Body of pancreas (tissue), 4 donors: ENCODE measurements at regions not wholly inside any gene's neighbourhood (a gene's known extent, or its start where the extent isn't known, plus 50 kb on each side); places are given as distances from the start of the nearest gene placed in this dataset.

Experiments used
- ATAC-seq: fragments of 150-250 bp; one replicate; pipeline ENCODE4 v1.9.1; 2016
- DNase-seq, 4 donors: peaks; one replicate each; pipeline ENCODE4 v3.0.0-alpha.2; 2019
- H3K27ac ChIP-seq, 4 donors: fragments of 200-600 bp; sonication (generic); 1 replicate in 3 of 4; 2 replicates in 1 of 4; pipeline versions ENCODE4 v1.5.1 to v1.6.1; 2016 to 2019; ENCODE audit warnings: mild to moderate bottlenecking in 1 of 4, mixed read lengths in 1 of 4, moderate library complexity in 1 of 4
- H3K27me3 ChIP-seq, 2 donors: fragments of 200-600 bp; sonication (generic); one replicate each; pipeline ENCODE4 v1.6.0; 2016; ENCODE audit warnings: mild to moderate bottlenecking in 1 of 2
- H3K36me3 ChIP-seq, 2 donors: fragments of 200-600 bp; sonication (generic); replicated peaks in 1 of 2; 2 replicates each; pipeline ENCODE4 v1.5.1; 2016; ENCODE audit warnings: low read depth in 2 of 2; ENCODE audit not compliant: insufficient read depth in 1 of 2
- H3K4me1 ChIP-seq: fragments of 200-600 bp; sonication (generic); one replicate; pipeline ENCODE4 v1.6.0; 2016
- H3K4me3 ChIP-seq, 2 donors: fragments of 200-600 bp; sonication (generic); 1 replicate in 1 of 2; 2 replicates in 1 of 2; pipeline ENCODE4 v1.5.1; 2016 to 2019
- H3K9me3 ChIP-seq, 3 donors: fragments of 200-600 bp; sonication (generic); 1 replicate in 2 of 3; 2 replicates in 1 of 3; pipeline ENCODE4 v1.5.1; 2016
- POLR2A ChIP-seq, 3 donors: fragments of 450-650 bp; IDR thresholded peaks; one replicate each; pipeline ENCODE4 v1.6.1; 2016; ENCODE audit warnings: antibody characterized with exemption in 3 of 3, mild to moderate bottlenecking in 2 of 3
- WGBS, 2 donors: methylation state at CpG; one replicate each; pipeline ENCODE4 v1.1.5; 2017; 5-methylcytosine and 5-hydroxymethylcytosine counted together
- intact Hi-C: fragments of 100-400 bp; cut with DNase I; formaldehyde crosslinking; loops from one replicate; pipeline ENCODE4 v1.15.1; 2023
- TF ChIP-seq, protein P1 (sequence below), 7 experiments: fragments of 450-650 bp in 4 of 7; fragments of 200-600 bp in 3 of 7; sonication (generic) in 3 of 7; IDR thresholded peaks; one replicate each; pipeline ENCODE4 v1.5.1; 2016 to 2019; ENCODE audit warnings: antibody characterized with exemption in 7 of 7

GRCh38 chr4:89434364-89434988 is 126.9 kb upstream of the GPRIN3 start:
- no peaks in the 10 kb centered on the region for H3K27me3 ChIP-seq
- WGBS, 2 donors: 41 to 45% methylated on average over 3 of the region's 3 CpGs
- H3K27ac ChIP-seq: no peak overlapping the region
- H3K4me1 ChIP-seq: no peaks in the 10 kb centered on the region
- no peaks in the 10 kb centered on the region for H3K9me3 ChIP-seq
- H3K36me3 ChIP-seq: no peaks in the 10 kb centered on the region
- ATAC-seq (peak; percentile 81), DNase-seq (peak in 1 of 4 donors; percentile 7)
- intact Hi-C loops: loop anchor here (10.0 kb wide), 1 partner anchor 270 kb away; no protein-coding TSS in a partner anchor
- H3K4me3 ChIP-seq: no peak overlapping the region
- TF ChIP-seq, protein P1, sequence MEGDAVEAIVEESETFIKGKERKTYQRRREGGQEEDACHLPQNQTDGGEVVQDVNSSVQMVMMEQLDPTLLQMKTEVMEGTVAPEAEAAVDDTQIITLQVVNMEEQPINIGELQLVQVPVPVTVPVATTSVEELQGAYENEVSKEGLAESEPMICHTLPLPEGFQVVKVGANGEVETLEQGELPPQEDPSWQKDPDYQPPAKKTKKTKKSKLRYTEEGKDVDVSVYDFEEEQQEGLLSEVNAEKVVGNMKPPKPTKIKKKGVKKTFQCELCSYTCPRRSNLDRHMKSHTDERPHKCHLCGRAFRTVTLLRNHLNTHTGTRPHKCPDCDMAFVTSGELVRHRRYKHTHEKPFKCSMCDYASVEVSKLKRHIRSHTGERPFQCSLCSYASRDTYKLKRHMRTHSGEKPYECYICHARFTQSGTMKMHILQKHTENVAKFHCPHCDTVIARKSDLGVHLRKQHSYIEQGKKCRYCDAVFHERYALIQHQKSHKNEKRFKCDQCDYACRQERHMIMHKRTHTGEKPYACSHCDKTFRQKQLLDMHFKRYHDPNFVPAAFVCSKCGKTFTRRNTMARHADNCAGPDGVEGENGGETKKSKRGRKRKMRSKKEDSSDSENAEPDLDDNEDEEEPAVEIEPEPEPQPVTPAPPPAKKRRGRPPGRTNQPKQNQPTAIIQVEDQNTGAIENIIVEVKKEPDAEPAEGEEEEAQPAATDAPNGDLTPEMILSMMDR (IDR thresholded peaks at IDR 0.05): peak; percentile 58 to 92 (median 88)
- no peak for TF ChIP-seq POLR2A (IDR thresholded peaks at IDR 0.05)

DNA sequence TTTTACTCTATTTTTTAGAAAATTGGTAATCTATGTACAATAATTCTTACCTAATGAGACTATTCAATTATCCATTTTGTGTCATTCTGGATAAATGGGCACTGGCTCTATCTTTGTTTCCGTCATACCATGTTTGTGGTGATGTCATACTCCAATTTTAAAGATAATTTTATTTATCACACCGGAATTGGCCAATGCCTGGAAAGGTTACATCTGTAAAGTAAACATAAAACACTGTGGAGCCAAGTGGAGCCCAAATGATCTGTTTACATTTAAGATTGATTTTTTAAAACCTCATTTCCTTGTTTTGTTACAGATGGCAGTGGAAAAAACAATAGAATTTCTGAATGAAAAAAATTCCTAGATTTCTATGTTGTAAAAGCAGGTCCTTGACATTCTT is 120.2 kb upstream of the GPRIN3 start:
- Histone ChIP-seq H3K9me3 (no peaks in the 10 kb centered on the region), H3K4me3 (no peak overlapping the region), H3K36me3 (no peaks in the 10 kb centered on the region), H3K4me1 (peaks cover 6% of the 10 kb centered on the region), H3K27ac (peak overlapping the region in 1 of 4 donors; percentile 46), H3K27me3 (no peaks in the 10 kb centered on the region)
- ATAC-seq: peak; percentile 94
- DNase-seq: peak in 2 of 4 donors; percentile 11 to 67
- WGBS, 2 donors: 12 to 15% methylated on average over 2 of the region's 2 CpGs
- no peak for TF ChIP-seq POLR2A (IDR thresholded peaks at IDR 0.05)
- TF ChIP-seq, protein P1 (IDR thresholded peaks at IDR 0.05): no peak
- intact Hi-C loops: no loop called here

DNA sequence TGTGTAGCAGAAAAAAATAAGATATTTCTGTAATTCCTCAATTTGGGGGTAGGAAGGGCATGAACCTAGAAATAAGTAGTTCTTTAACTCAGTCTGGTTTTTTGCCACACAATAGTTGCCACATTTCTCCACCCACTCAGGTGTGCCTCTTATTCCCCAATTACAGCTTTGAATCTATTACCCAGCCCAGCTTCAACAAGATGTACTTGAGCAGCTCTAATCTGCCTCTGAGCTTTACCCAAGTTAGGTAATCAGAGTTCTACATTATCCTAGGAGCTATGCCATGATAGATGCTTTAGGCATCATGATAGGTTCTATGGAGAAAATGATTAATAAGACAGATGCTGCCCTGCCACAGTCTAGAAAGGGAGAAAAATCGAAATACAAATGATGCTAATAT is 117.4 kb upstream of the GPRIN3 start:
- ATAC-seq (no peak), DNase-seq (no peak)
- 66 to 68% methylated on average over 1 of the region's 1 CpG for WGBS, 2 donors
- H3K4me1 ChIP-seq: peaks cover 6% of the 10 kb centered on the region
- H3K9me3 ChIP-seq: no peaks in the 10 kb centered on the region
- no peak overlapping the region for H3K4me3 ChIP-seq
- no peaks in the 10 kb centered on the region for H3K36me3 ChIP-seq
- TF ChIP-seq, protein P1 (IDR thresholded peaks at IDR 0.05): no peak
- no peak for TF ChIP-seq POLR2A (IDR thresholded peaks at IDR 0.05)
- no peak overlapping the region for H3K27ac ChIP-seq
- intact Hi-C loops: no loop called here
- H3K27me3 ChIP-seq: no peaks in the 10 kb centered on the region

GRCh38 chr4:89422441-89422990 is 114.9 kb upstream of the GPRIN3 start:
- Histone ChIP-seq H3K4me1 (no peaks in the 10 kb centered on the region), H3K27me3 (no peaks in the 10 kb centered on the region), H3K36me3 (no peaks in the 10 kb centered on the region), H3K4me3 (no peak overlapping the region), H3K27ac (no peak overlapping the region), H3K9me3 (no peaks in the 10 kb centered on the region)
- TF ChIP-seq, protein P1 (IDR thresholded peaks at IDR 0.05): no peak
- TF ChIP-seq POLR2A (IDR thresholded peaks at IDR 0.05): no peak
- intact Hi-C loops: no loop called here
- 95% methylated on average over 3 of the region's 3 CpGs for WGBS, 2 donors
- DNase-seq (no peak), ATAC-seq (no peak)

GRCh38 chr4:89420507-89420906 is 112.9 kb upstream of the GPRIN3 start:
- Histone ChIP-seq H3K4me3 (no peak overlapping the region), H3K4me1 (no peaks in the 10 kb centered on the region), H3K36me3 (no peaks in the 10 kb centered on the region), H3K9me3 (no peaks in the 10 kb centered on the region), H3K27ac (no peak overlapping the region), H3K27me3 (no peaks in the 10 kb centered on the region)
- no peak for TF ChIP-seq POLR2A (IDR thresholded peaks at IDR 0.05)
- TF ChIP-seq, protein P1 (IDR thresholded peaks at IDR 0.05): no peak
- DNase-seq (no peak), ATAC-seq (no peak)
- intact Hi-C loops: no loop called here
- 94 to 98% methylated on average over 2 of the region's 2 CpGs for WGBS, 2 donors
